ENCODE measurements at regions not wholly inside any gene's neighbourhood (a gene's known extent, or its start where the extent isn't known, plus 50 kb on each side); places are given as distances from the start of the nearest gene placed in this dataset.

- no peak for TF ChIP-seq CTCF (IDR thresholded peaks at IDR 0.05 in 8 of 11, conservative IDR thresholded peaks at IDR 0.05 in 3 of 11)
- no peak for TF ChIP-seq POLR2AphosphoS5 (IDR thresholded peaks at IDR 0.05)
- no peak for TF ChIP-seq POLR2A (IDR thresholded peaks at IDR 0.05)
These were observed 343.3 kb upstream of the RPS6KA3 start for GRCh38 chrX:20609916-20610415.

Data from spleen (tissue), 7 donors.